Activated T-helper 1 cell treated with anti-CD3 and anti-CD28 coated beads, Interleukin-2, amount 50 U/mL, for 16 hours (primary cell): ENCODE measurements at regions not wholly inside any gene's neighbourhood (a gene's known extent, or its start where the extent isn't known, plus 50 kb on each side); places are given as distances from the start of the nearest gene placed in this dataset.

ENCODE experiments used
- DNase-seq, 2 donors: peaks; one replicate each; pipeline ENCODE4 v3.0.0-alpha.2; 2020; ENCODE audit warnings: low read depth in 1 of 2, low spot score in 1 of 2

- DNase-seq = no peak
Measured at GRCh38 chr11:134584706-134585445, 172.8 kb upstream of the B3GAT1 start.

GRCh38 chr11:134584001-134584561, 172.0 kb upstream of the B3GAT1 start:
- DNase-seq = no peak

- no peak for DNase-seq
Measured at GRCh38 chr11:134583397-134583990, 171.5 kb upstream of the B3GAT1 start.

- DNase-seq = no peak
Measured at GRCh38 chr11:134582770-134583095, 170.7 kb upstream of the B3GAT1 start.

GRCh38 chr11:134581966-134582769, 170.1 kb upstream of the B3GAT1 start:
- no peak for DNase-seq

GRCh38 chr11:134581121-134581626, 169.1 kb upstream of the B3GAT1 start:
- DNase-seq = no peak

- no peak for DNase-seq
Measured at GRCh38 chr11:134580610-134580975, 168.6 kb upstream of the B3GAT1 start.

- no peak for DNase-seq
Measured at GRCh38 chr11:134579724-134580609, 167.9 kb upstream of the B3GAT1 start.

GRCh38 chr11:134578807-134579723, 167.0 kb upstream of the B3GAT1 start:
- no peak for DNase-seq

GRCh38 chr11:134577751-134578395, 165.8 kb upstream of the B3GAT1 start:
- DNase-seq = no peak

GRCh38 chr11:134576721-134577171, 164.7 kb upstream of the B3GAT1 start:
- no peak for DNase-seq

- DNase-seq = no peak
Measured at GRCh38 chr11:134576286-134576685, 164.2 kb upstream of the B3GAT1 start.

- DNase-seq = no peak
Measured at GRCh38 chr11:134575504-134576230, 163.6 kb upstream of the B3GAT1 start.

GRCh38 chr11:134574947-134575346, 162.9 kb upstream of the B3GAT1 start:
- DNase-seq = no peak

- no peak for DNase-seq
Measured at GRCh38 chr11:134574425-134574824, 162.4 kb upstream of the B3GAT1 start.

- DNase-seq = no peak
Measured at GRCh38 chr11:134573857-134574256, 161.8 kb upstream of the B3GAT1 start.

- DNase-seq = no peak
Measured at GRCh38 chr11:134572741-134573675, 161.0 kb upstream of the B3GAT1 start.
